ENCODE measurements at regions not wholly inside any gene's neighbourhood (a gene's known extent, or its start where the extent isn't known, plus 50 kb on each side); places are given as distances from the start of the nearest gene placed in this dataset.

GRCh38 chr4:96955691-96956090, 1115.8 kb downstream of the PDHA2 start:
- H3K4me3 ChIP-seq (replicated peaks; ENCODE audit: insufficient read depth, low read length), result no peak overlapping the region
- TF ChIP-seq REST (IDR thresholded peaks at IDR 0.05; ENCODE audit: insufficient replicate concordance, low read depth), result no peak
- TF ChIP-seq POLR2AphosphoS5 (IDR thresholded peaks at IDR 0.05; ENCODE audit: low read depth), result no peak
- TF ChIP-seq SPI1 (IDR thresholded peaks at IDR 0.05; ENCODE audit: borderline replicate concordance, low read depth), result no peak
- no peak for TF ChIP-seq CTCF (IDR thresholded peaks at IDR 0.05; ENCODE audit: insufficient read depth, low read length)
- TF ChIP-seq GABPA (IDR thresholded peaks at IDR 0.05; ENCODE audit: low read depth), result no peak
- no peaks in the 10 kb centered on the region for H3K27me3 ChIP-seq (ENCODE audit: insufficient read depth, poor library complexity, severe bottlenecking)
- no peak for DNase-seq (ENCODE audit: low read depth in 1 of 2, low spot score in 1 of 2)
- H3K27ac ChIP-seq (replicated peaks), result no peak overlapping the region

GRCh38 chr4:96969455-96969854, 1129.6 kb downstream of the PDHA2 start:
- Histone ChIP-seq H3K27me3 (ENCODE audit: insufficient read depth, poor library complexity, severe bottlenecking) (no peaks in the 10 kb centered on the region), H3K4me3 (replicated peaks; ENCODE audit: insufficient read depth, low read length) (no peak overlapping the region), H3K27ac (replicated peaks) (no peak overlapping the region)
- TF ChIP-seq REST (IDR thresholded peaks at IDR 0.05; ENCODE audit: insufficient replicate concordance, low read depth), result no peak
- no peak for TF ChIP-seq POLR2AphosphoS5 (IDR thresholded peaks at IDR 0.05; ENCODE audit: low read depth)
- TF ChIP-seq CTCF (IDR thresholded peaks at IDR 0.05; ENCODE audit: insufficient read depth, low read length), result no peak
- no peak for TF ChIP-seq GABPA (IDR thresholded peaks at IDR 0.05; ENCODE audit: low read depth)
- no peak for TF ChIP-seq SPI1 (IDR thresholded peaks at IDR 0.05; ENCODE audit: borderline replicate concordance, low read depth)
- no peak for DNase-seq (ENCODE audit: low read depth in 1 of 2, low spot score in 1 of 2)

- no peak for TF ChIP-seq GABPA (IDR thresholded peaks at IDR 0.05; ENCODE audit: low read depth)
- TF ChIP-seq CTCF (IDR thresholded peaks at IDR 0.05; ENCODE audit: insufficient read depth, low read length), result no peak
- no peak for TF ChIP-seq SPI1 (IDR thresholded peaks at IDR 0.05; ENCODE audit: borderline replicate concordance, low read depth)
- TF ChIP-seq POLR2AphosphoS5 (IDR thresholded peaks at IDR 0.05; ENCODE audit: low read depth), result no peak
- no peak for TF ChIP-seq REST (IDR thresholded peaks at IDR 0.05; ENCODE audit: insufficient replicate concordance, low read depth)
- H3K27me3 ChIP-seq (ENCODE audit: insufficient read depth, poor library complexity, severe bottlenecking), result no peaks in the 10 kb centered on the region
- no peak overlapping the region for H3K27ac ChIP-seq (replicated peaks)
- DNase-seq (ENCODE audit: low read depth in 1 of 2, low spot score in 1 of 2), result no peak
- H3K4me3 ChIP-seq (replicated peaks; ENCODE audit: insufficient read depth, low read length), result no peak overlapping the region
Measured at GRCh38 chr4:96972920-96973319, 1133.0 kb downstream of the PDHA2 start.

All from HL-60 (cell line).